Skeletal muscle satellite cell (primary cell): ENCODE measurements at regions not wholly inside any gene's neighbourhood (a gene's known extent, or its start where the extent isn't known, plus 50 kb on each side); places are given as distances from the start of the nearest gene placed in this dataset.

Experiments
- H3K27me3 ChIP-seq: 2 replicates; pipeline ENCODE4 v1.7.0; 2013; ENCODE audit warnings: low read length; ENCODE audit not compliant: control insufficient read depth, insufficient read depth
- H3K36me3 ChIP-seq: 2 replicates; pipeline ENCODE4 v1.7.0; 2013; ENCODE audit warnings: mild to moderate bottlenecking, control low read depth, low read length; ENCODE audit not compliant: insufficient read depth
- H3K4me1 ChIP-seq: 2 replicates; pipeline ENCODE4 v1.7.0; 2013; ENCODE audit warnings: low read length; ENCODE audit not compliant: control insufficient read depth, insufficient read depth
- H3K4me2 ChIP-seq: 2 replicates; pipeline ENCODE4 v1.7.0; 2013; ENCODE audit warnings: mild to moderate bottlenecking, low read length
- H3K4me3 ChIP-seq: 2 replicates; pipeline ENCODE4 v1.7.0; 2013; ENCODE audit warnings: low read length
- H3K9ac ChIP-seq: 2 replicates; pipeline ENCODE4 v1.7.0; 2013; ENCODE audit warnings: mild to moderate bottlenecking, low read depth, low read length, moderate library complexity
- H3K9me3 ChIP-seq: replicated peaks from 2 replicates; pipeline ENCODE4 v1.7.0; 2013; ENCODE audit warnings: mild to moderate bottlenecking, control low read depth, low read length

DNA sequence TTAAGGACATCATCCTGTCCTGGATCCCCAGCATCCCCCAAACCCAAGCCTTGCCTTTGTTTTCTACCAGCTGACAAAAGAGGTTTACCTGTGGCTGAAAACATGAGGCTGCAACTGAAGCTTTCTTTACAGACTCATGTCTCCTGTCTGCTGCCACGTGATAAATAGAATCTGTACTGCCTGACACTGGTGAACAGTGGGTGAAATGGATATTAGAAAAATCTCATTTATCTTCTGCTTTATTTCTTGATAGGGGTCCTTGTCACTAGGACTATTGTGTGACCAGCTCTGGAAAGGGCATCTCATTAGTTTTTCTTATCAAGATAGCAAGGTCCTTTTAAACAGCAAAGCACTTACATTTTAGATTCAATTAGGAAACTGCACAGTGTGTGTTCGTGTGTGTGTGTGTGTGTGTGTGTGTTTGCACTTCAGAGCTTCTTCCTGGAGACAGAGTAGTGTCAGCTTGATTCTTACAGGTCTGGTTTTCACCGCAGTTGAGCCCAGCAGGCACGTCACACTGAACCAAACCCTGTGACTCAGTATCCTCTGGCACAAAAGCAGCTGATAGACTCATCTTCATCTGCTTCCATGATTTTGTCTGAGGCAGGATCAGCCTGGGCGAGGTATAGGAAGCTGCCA lies 373.5 kb upstream of the CELF2 start:
- Histone ChIP-seq H3K9ac (peak overlapping the region; percentile 77), H3K36me3 (no peaks in the 10 kb centered on the region), H3K4me1 (peaks cover 28% of the 10 kb centered on the region), H3K4me2 (peak overlapping the region; percentile 75), H3K9me3 (no peaks in the 10 kb centered on the region), H3K27me3 (no peaks in the 10 kb centered on the region), H3K4me3 (peak overlapping the region; percentile 54)

DNA sequence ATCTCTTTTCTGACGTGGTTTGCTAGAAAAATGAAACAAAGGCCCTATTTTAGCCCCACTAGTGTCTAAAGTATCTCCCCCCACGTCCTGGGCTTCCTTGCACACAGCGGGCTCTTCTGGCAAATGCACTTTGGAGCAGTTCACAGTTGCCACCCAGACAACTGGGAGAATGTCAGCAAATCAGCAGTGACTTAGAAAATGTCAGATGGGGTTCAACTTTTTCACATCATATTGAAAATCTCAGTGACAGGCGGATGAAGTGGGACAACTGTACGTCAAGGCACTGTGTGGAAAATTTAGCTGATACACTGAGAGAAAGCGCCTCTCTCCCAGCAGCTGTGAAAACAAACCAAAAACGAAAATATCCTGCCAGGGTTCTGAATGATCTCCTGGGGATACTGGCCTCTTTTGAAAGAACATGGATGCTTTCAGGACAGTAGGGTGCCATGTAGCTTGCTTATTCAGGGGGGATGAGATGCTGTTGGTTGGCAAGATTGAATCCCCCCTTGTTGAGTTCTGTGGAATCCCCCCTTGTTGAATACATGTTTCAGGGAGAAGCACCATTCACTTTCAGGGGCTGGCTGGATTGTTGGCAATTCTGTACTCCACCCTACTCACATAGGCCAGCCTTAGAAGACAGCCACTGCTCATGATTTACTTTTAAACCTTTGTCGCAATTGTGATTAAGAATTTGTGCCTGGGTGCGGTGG lies 372.8 kb upstream of the CELF2 start:
- Histone ChIP-seq H3K4me1 (peaks cover 28% of the 10 kb centered on the region), H3K27me3 (no peaks in the 10 kb centered on the region), H3K9ac (peak overlapping the region; percentile 77), H3K36me3 (no peaks in the 10 kb centered on the region), H3K9me3 (no peaks in the 10 kb centered on the region), H3K4me2 (peak overlapping the region; percentile 75), H3K4me3 (peak overlapping the region; percentile 54)

- Histone ChIP-seq H3K27me3 (no peaks in the 10 kb centered on the region), H3K4me2 (no peak overlapping the region), H3K4me1 (peaks cover 26% of the 10 kb centered on the region), H3K4me3 (no peak overlapping the region), H3K36me3 (no peaks in the 10 kb centered on the region), H3K9me3 (no peaks in the 10 kb centered on the region), H3K9ac (no peak overlapping the region)
Measured at GRCh38 chr10:10647331-10647730, 370.3 kb upstream of the CELF2 start.

- no peak overlapping the region for H3K4me2 ChIP-seq
- no peak overlapping the region for H3K9ac ChIP-seq
- H3K4me3 ChIP-seq, result no peak overlapping the region
- peaks cover 22% of the 10 kb centered on the region for H3K4me1 ChIP-seq
- peaks cover 4% of the 10 kb centered on the region for H3K9me3 ChIP-seq
- no peaks in the 10 kb centered on the region for H3K36me3 ChIP-seq
- no peaks in the 10 kb centered on the region for H3K27me3 ChIP-seq
Measured at GRCh38 chr10:10657139-10657760, 360.4 kb upstream of the CELF2 start.

DNA sequence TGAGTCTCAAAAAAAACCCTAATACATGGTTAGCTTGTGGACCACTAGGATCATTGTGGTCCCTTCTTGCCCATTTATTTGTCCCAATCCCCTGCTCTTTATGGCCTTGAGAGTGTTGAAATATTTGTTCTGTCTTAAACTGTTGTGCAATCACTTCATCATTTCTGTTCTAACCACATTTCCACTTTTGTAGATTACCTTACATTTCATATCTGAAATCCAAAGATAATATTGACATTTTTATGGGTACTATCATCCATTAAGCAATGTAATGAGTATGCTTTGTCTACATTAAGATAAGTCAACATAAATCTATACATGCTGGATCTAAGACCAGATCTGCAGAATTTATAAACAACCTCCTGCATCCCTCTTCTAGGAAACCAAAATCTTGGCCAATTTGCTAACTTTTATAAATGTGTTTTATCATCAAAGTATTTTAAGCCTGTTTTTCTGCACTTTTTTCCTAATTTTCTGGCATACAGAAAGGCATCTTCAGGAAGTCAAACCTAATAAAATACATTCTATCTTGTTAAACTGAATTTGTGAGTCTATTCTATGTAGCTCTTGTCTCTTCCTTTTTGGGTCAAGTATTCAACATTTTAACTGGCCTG lies 359.4 kb upstream of the CELF2 start:
- no peaks in the 10 kb centered on the region for H3K27me3 ChIP-seq
- peaks cover 4% of the 10 kb centered on the region for H3K9me3 ChIP-seq
- no peak overlapping the region for H3K9ac ChIP-seq
- H3K4me3 ChIP-seq, result no peak overlapping the region
- no peaks in the 10 kb centered on the region for H3K36me3 ChIP-seq
- H3K4me2 ChIP-seq, result no peak overlapping the region
- H3K4me1 ChIP-seq, result peaks cover 28% of the 10 kb centered on the region

GRCh38 chr10:10660054-10660453 lies 357.6 kb upstream of the CELF2 start:
- peaks cover 31% of the 10 kb centered on the region for H3K4me1 ChIP-seq

GRCh38 chr10:10661176-10661575 lies 356.5 kb upstream of the CELF2 start:
- H3K4me1 ChIP-seq, result peaks cover 31% of the 10 kb centered on the region
- no peak overlapping the region for H3K4me3 ChIP-seq
- peaks cover 4% of the 10 kb centered on the region for H3K9me3 ChIP-seq
- no peaks in the 10 kb centered on the region for H3K27me3 ChIP-seq
- H3K9ac ChIP-seq, result no peak overlapping the region
- H3K4me2 ChIP-seq, result no peak overlapping the region
- H3K36me3 ChIP-seq, result no peaks in the 10 kb centered on the region

More at GRCh38 chr10:10660054-10660453, 357.6 kb upstream of the CELF2 start:
- no peak overlapping the region for H3K4me2 ChIP-seq
- H3K9me3 ChIP-seq, result peaks cover 4% of the 10 kb centered on the region
- H3K27me3 ChIP-seq, result no peaks in the 10 kb centered on the region
- H3K36me3 ChIP-seq, result no peaks in the 10 kb centered on the region
- H3K4me3 ChIP-seq, result no peak overlapping the region
- H3K9ac ChIP-seq, result no peak overlapping the region

DNA sequence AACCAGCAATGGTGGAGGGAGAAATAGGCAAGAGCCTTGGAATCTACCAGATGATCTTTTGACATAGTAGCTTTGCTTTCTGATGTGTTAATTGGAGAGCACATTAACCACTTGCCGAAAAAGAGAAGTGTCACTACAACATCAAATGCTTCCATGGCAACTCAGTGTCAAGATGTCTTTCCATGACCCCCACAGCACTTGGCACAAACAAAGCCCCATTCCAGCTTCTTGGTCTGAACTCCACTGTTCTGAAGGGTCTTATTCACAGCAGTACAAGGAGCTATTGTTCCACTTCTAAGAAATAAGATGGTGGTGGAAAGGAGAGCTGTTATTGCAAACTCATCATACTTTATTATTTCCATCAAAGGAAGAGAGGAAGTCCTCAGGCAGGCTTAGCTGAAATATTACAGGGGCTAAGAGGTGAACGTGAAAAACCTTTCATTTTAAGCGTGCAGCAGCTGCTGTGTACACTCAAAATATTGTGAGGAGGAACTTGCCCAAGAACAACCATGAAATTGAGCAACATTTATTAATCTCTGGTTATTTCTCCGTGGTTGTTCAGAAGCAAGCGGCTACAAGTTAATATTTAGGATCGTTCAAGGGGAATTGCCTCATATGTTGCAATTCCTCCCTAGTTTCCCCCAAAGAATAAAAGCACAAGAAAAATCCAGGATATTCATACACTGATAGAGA lies 354.8 kb upstream of the CELF2 start:
- H3K4me3 ChIP-seq, result no peak overlapping the region
- no peaks in the 10 kb centered on the region for H3K27me3 ChIP-seq
- peaks cover 21% of the 10 kb centered on the region for H3K4me1 ChIP-seq
- peaks cover 4% of the 10 kb centered on the region for H3K9me3 ChIP-seq
- no peak overlapping the region for H3K9ac ChIP-seq
- H3K4me2 ChIP-seq, result peak overlapping the region; percentile 17
- H3K36me3 ChIP-seq, result no peaks in the 10 kb centered on the region

DNA sequence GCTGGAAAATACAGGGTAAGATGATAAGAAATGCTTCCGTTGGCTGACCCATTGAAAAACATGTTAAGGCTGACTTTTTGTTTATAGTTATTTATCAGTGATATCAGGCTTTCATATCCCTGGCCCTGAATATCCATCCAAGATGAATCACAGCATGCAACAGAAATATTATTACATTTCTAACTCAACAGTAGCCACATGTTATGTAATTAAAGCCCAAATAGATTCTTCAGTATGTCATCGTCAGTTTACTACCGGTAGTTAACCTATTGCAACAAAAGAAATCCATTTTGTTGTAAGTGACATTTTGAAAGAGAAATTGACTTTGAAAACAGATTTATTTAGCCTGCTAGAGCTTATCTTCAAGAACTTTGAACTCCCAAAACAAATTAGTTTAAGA lies 354.1 kb upstream of the CELF2 start:
- H3K4me1 ChIP-seq, result peaks cover 14% of the 10 kb centered on the region
- no peak overlapping the region for H3K4me3 ChIP-seq
- H3K4me2 ChIP-seq, result no peak overlapping the region
- H3K9me3 ChIP-seq, result peaks cover 4% of the 10 kb centered on the region
- H3K27me3 ChIP-seq, result no peaks in the 10 kb centered on the region
- H3K36me3 ChIP-seq, result no peaks in the 10 kb centered on the region
- H3K9ac ChIP-seq, result no peak overlapping the region

GRCh38 chr10:10665750-10666149 lies 351.9 kb upstream of the CELF2 start:
- Histone ChIP-seq H3K36me3 (no peaks in the 10 kb centered on the region), H3K9ac (no peak overlapping the region), H3K9me3 (no peaks in the 10 kb centered on the region)

GRCh38 chr10:10667466-10667865 lies 350.2 kb upstream of the CELF2 start:
- no peaks in the 10 kb centered on the region for H3K36me3 ChIP-seq
- no peaks in the 10 kb centered on the region for H3K27me3 ChIP-seq
- H3K9ac ChIP-seq, result no peak overlapping the region
- H3K9me3 ChIP-seq, result no peaks in the 10 kb centered on the region
- H3K4me3 ChIP-seq, result no peak overlapping the region
- no peak overlapping the region for H3K4me2 ChIP-seq
- H3K4me1 ChIP-seq, result peaks cover 9% of the 10 kb centered on the region

More at GRCh38 chr10:10665750-10666149, 351.9 kb upstream of the CELF2 start:
- H3K4me2 ChIP-seq, result no peak overlapping the region
- H3K27me3 ChIP-seq, result no peaks in the 10 kb centered on the region
- peaks cover 9% of the 10 kb centered on the region for H3K4me1 ChIP-seq
- H3K4me3 ChIP-seq, result no peak overlapping the region
